ENCODE measurements at regions not wholly inside any gene's neighbourhood (a gene's known extent, or its start where the extent isn't known, plus 50 kb on each side); places are given as distances from the start of the nearest gene placed in this dataset.

DNA sequence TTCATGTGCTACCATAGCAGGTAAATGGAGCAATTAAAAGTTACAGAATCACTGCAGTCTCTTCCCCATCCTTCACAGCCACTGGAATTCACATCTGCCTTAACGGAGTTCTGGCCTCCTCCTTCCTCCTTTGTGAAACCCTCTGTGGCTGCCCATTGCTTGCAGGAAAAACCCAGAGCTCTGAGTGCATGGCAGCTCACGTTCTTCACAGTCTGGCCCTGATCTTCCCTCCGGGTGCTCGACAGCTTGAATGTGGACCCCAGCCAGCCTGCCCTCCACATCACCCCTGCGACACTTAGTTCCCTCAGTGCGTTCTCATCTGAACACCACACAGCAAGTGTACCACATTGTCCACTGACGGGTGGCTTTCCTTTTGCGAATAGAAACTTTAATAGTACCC lies 63.2 kb upstream of the RUFY1 start:
- no peaks in the 10 kb centered on the region for H3K36me3 Mint-ChIP-seq (ENCODE audit: low read depth)
- no peak overlapping the region for H3K4me3 Mint-ChIP-seq
- DNase-seq, result no peak
- H3K4me1 Mint-ChIP-seq, result no peaks in the 10 kb centered on the region
- TF ChIP-seq, protein P1, sequence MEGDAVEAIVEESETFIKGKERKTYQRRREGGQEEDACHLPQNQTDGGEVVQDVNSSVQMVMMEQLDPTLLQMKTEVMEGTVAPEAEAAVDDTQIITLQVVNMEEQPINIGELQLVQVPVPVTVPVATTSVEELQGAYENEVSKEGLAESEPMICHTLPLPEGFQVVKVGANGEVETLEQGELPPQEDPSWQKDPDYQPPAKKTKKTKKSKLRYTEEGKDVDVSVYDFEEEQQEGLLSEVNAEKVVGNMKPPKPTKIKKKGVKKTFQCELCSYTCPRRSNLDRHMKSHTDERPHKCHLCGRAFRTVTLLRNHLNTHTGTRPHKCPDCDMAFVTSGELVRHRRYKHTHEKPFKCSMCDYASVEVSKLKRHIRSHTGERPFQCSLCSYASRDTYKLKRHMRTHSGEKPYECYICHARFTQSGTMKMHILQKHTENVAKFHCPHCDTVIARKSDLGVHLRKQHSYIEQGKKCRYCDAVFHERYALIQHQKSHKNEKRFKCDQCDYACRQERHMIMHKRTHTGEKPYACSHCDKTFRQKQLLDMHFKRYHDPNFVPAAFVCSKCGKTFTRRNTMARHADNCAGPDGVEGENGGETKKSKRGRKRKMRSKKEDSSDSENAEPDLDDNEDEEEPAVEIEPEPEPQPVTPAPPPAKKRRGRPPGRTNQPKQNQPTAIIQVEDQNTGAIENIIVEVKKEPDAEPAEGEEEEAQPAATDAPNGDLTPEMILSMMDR (IDR thresholded peaks at IDR 0.05), result no peak
- H3K9me3 Mint-ChIP-seq, result peaks cover 14% of the 10 kb centered on the region
- H3K27me3 Mint-ChIP-seq (ENCODE audit: low read depth, poor library complexity), result peaks cover 10% of the 10 kb centered on the region
- H3K27ac Mint-ChIP-seq, result no peak overlapping the region

DNA sequence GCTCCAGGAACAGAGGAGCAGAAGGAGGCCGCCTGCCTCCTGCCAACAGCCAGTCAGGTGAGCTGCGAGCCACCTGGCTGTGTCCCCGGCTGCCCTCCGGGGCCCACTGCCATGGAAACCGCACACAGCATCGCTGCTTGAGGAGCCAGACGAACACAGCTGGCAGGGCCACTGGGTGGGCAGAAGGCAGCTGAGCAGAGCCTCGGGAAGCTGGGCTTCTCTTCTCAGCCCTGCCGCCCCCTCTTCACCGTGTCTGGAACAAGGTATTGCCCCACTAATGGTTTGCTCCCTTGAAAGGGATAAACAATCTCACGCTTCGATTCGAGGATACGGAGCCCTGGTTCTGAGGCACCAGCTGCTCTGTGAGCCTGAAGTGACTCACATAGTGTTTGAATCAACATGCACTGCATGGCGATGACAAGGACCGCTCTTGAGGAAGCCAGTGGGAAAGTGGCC lies 63.7 kb upstream of the RUFY1 start:
- Mint-ChIP-seq H3K9me3 (peaks cover 12% of the 10 kb centered on the region), H3K27me3 (ENCODE audit: low read depth, poor library complexity) (peaks cover 10% of the 10 kb centered on the region), H3K36me3 (ENCODE audit: low read depth) (no peaks in the 10 kb centered on the region), H3K4me1 (no peaks in the 10 kb centered on the region), H3K4me3 (no peak overlapping the region), H3K27ac (no peak overlapping the region)
- TF ChIP-seq, protein P1 (IDR thresholded peaks at IDR 0.05), result no peak
- no peak for DNase-seq

DNA sequence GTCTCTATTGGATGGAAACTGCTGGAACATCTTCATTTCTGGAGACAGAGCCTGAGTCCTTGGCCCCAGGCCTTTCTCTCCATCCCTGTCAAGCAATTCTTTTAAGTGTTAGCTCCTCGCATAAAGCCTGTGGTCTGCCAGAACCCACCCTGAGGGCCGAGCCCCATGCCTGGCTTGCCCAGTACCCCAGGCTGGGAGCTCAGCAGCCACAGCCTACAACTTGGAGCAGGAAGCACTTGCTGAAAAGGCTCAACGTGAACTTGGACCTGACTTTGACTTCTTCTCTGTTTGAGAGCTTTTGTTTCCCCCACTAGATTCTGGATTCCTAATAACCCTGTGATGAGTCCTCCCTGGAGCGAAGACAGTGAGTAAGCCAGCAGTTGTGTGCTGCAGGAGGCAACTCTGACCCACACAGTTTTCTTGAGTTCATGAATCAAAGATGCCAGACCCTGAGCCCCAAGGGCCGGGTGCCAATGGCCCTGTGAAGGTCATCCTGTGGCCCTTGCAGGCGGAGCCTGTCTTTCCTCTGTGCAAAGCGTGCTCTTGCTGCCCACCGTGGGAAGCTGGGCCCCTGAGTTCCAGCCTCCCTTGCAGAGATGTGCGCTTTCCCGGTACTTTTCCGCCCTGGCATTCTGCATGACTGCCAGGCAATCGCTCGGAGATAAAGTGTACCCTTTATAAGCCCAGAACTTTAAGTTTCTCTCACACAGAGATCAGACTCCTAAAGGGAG lies 64.3 kb upstream of the RUFY1 start:
- H3K27ac Mint-ChIP-seq, result no peak overlapping the region
- peaks cover 1% of the 10 kb centered on the region for H3K36me3 Mint-ChIP-seq (ENCODE audit: low read depth)
- H3K27me3 Mint-ChIP-seq (ENCODE audit: low read depth, poor library complexity), result peaks cover 10% of the 10 kb centered on the region
- no peaks in the 10 kb centered on the region for H3K4me1 Mint-ChIP-seq
- H3K4me3 Mint-ChIP-seq, result no peak overlapping the region
- TF ChIP-seq, protein P1 (IDR thresholded peaks at IDR 0.05), result no peak
- DNase-seq, result no peak
- H3K9me3 Mint-ChIP-seq, result peaks cover 18% of the 10 kb centered on the region

GRCh38 chr5:179484761-179485160 lies 65.6 kb upstream of the RUFY1 start:
- Mint-ChIP-seq H3K4me3 (no peak overlapping the region), H3K36me3 (ENCODE audit: low read depth) (peaks cover 5% of the 10 kb centered on the region), H3K27ac (no peak overlapping the region), H3K9me3 (peaks cover 24% of the 10 kb centered on the region), H3K27me3 (ENCODE audit: low read depth, poor library complexity) (peaks cover 10% of the 10 kb centered on the region), H3K4me1 (no peaks in the 10 kb centered on the region)
- no peak for DNase-seq
- TF ChIP-seq, protein P1 (IDR thresholded peaks at IDR 0.05), result no peak

DNA sequence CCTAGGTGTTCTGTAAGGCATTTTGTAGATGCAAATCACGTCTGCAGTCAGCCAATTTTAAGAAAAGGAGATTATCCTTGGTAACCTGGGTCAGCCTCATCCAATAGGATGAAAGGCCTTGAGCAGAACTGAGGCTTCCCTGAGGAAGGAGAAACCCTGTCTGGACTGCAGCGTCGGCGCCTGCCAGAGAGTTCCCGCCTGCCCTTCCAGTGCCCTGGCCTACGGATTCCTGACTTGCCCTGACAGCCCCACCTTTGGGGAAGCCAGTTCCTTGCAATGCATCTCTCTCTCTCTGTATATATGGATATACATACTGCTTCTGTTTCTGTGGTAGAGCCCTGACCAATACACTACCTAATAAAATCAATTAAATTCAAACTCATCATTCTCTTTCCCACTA lies 66.2 kb upstream of the RUFY1 start:
- TF ChIP-seq, protein P1 (IDR thresholded peaks at IDR 0.05), result no peak

GRCh38 chr5:179478624-179479023 lies 71.7 kb upstream of the RUFY1 start:
- peaks cover 21% of the 10 kb centered on the region for H3K9me3 Mint-ChIP-seq
- H3K4me3 Mint-ChIP-seq, result no peak overlapping the region
- H3K27ac Mint-ChIP-seq, result no peak overlapping the region
- TF ChIP-seq, protein P1 (IDR thresholded peaks at IDR 0.05), result no peak
- H3K36me3 Mint-ChIP-seq (ENCODE audit: low read depth), result peaks cover 5% of the 10 kb centered on the region
- H3K27me3 Mint-ChIP-seq (ENCODE audit: low read depth, poor library complexity), result peaks cover 12% of the 10 kb centered on the region
- peaks cover 19% of the 10 kb centered on the region for H3K4me1 Mint-ChIP-seq
- DNase-seq, result no peak

More for the DNA sequence above, 66.2 kb upstream of the RUFY1 start:
- Mint-ChIP-seq H3K27me3 (ENCODE audit: low read depth, poor library complexity) (peaks cover 12% of the 10 kb centered on the region), H3K36me3 (ENCODE audit: low read depth) (peaks cover 5% of the 10 kb centered on the region), H3K4me3 (no peak overlapping the region), H3K27ac (no peak overlapping the region), H3K4me1 (no peaks in the 10 kb centered on the region), H3K9me3 (peaks cover 25% of the 10 kb centered on the region)
- no peak for DNase-seq
